H1 (cell line): ENCODE measurements at regions not wholly inside any gene's neighbourhood (a gene's known extent, or its start where the extent isn't known, plus 50 kb on each side); places are given as distances from the start of the nearest gene placed in this dataset.

Experiments
- CTCF ChIA-PET: fragments of 300-600 bp; sonication (Branson Sonifier 250); formaldehyde crosslinking; loops from one replicate; lab custom pipeline; 2021; ENCODE audit not compliant: partially characterized antibody; lab: Charles Lee
- POLR2A ChIA-PET: fragments of 300-600 bp; sonication (Branson Sonifier 250); formaldehyde crosslinking; loops from one replicate; lab custom pipeline; 2021; ENCODE audit warnings: inconsistent platforms; ENCODE audit not compliant: partially characterized antibody; lab: Charles Lee
- DNase-seq, 2 experiments: peaks; one replicate each; pipeline versions ENCODE4 v3.0.0 to v3.0.0-alpha.2; 2010 to 2022; ENCODE audit warnings: low spot score in 2 of 2, low read depth in 1 of 2, mixed read lengths in 1 of 2
- FAIRE-seq: peaks from 2 replicates; lab custom pipeline; 2011; peaks lifted over from hg19 to GRCh38; lab: Jason Lieb, UNC
- H2AFZ ChIP-seq: 2 replicates; pipeline ENCODE4 v1.8.1; 2012; ENCODE audit warnings: low read length, inconsistent platforms
- H2AK5ac ChIP-seq: 2 replicates; pipeline ENCODE4 v1.6.1; 2013; ENCODE audit warnings: low read depth, low read length
- H2BK120ac ChIP-seq: replicated peaks from 2 replicates; pipeline ENCODE3; 2013; ENCODE audit warnings: low read depth, low read length, inconsistent platforms
- H2BK12ac ChIP-seq: 2 replicates; pipeline ENCODE4 v1.6.1; 2013; ENCODE audit warnings: low read depth, low read length
- H2BK15ac ChIP-seq: 2 replicates; pipeline ENCODE4 v1.6.1; 2013; ENCODE audit warnings: low read length
- H2BK20ac ChIP-seq: 2 replicates; pipeline ENCODE4 v1.6.1; 2013; ENCODE audit warnings: low read length
- H2BK5ac ChIP-seq: 2 replicates; pipeline ENCODE4 v1.6.1; 2013; ENCODE audit warnings: low read depth, low read length
- H3K14ac ChIP-seq: 2 replicates; pipeline ENCODE4 v1.6.1; 2013; ENCODE audit warnings: inconsistent platforms; ENCODE audit not compliant: insufficient read length
- H3K18ac ChIP-seq: 2 replicates; pipeline ENCODE4 v1.6.1; 2013; ENCODE audit warnings: low read length; ENCODE audit errors: extremely low read depth
- H3K23ac ChIP-seq: 2 replicates; pipeline ENCODE4 v1.6.1; 2013; ENCODE audit warnings: inconsistent platforms; ENCODE audit not compliant: insufficient read length
- H3K23me2 ChIP-seq: 2 replicates; pipeline ENCODE4 v1.6.1; 2013; ENCODE audit warnings: low read depth, low read length
- H3K27ac ChIP-seq: 2 replicates; pipeline ENCODE4 v1.6.1; 2011; ENCODE audit warnings: low read depth, low read length, inconsistent platforms
- H3K27me3 ChIP-seq, 4 experiments: replicated peaks in 1 of 4; 1 replicate in 1 of 4; 2 replicates in 3 of 4; pipeline versions ENCODE4 v1.6.1 to v1.8.1; 2011 to 2013; ENCODE audit warnings: low read length in 3 of 4, mild to moderate bottlenecking in 3 of 4, inconsistent platforms in 2 of 4, mixed read lengths in 2 of 4, moderate library complexity in 1 of 4; ENCODE audit not compliant: control insufficient read depth in 3 of 4, insufficient read depth in 3 of 4; ENCODE audit errors: extremely low read depth in 1 of 4
- H3K36me3 ChIP-seq, 4 experiments: 2 replicates each; pipeline versions ENCODE4 v1.6.1 to v1.8.1; 2011 to 2013; ENCODE audit warnings: mild to moderate bottlenecking in 4 of 4, low read length in 3 of 4, moderate library complexity in 2 of 4, control low read depth in 1 of 4, inconsistent platforms in 1 of 4; ENCODE audit not compliant: insufficient read depth in 4 of 4, control insufficient read depth in 2 of 4
- H3K4ac ChIP-seq: replicated peaks from 2 replicates; pipeline ENCODE3; 2013; ENCODE audit warnings: low read length, low read depth, mixed read lengths, inconsistent platforms; ENCODE audit not compliant: insufficient read length
- H3K4me1 ChIP-seq, 4 experiments: replicated peaks in 1 of 4; 1 replicate in 1 of 4; 2 replicates in 3 of 4; pipeline versions ENCODE4 v1.6.1 to v1.8.1; 2011 to 2013; ENCODE audit warnings: low read length in 3 of 4, inconsistent platforms in 2 of 4, mixed read lengths in 1 of 4; ENCODE audit not compliant: insufficient read depth in 4 of 4, control insufficient read depth in 3 of 4
- H3K4me2 ChIP-seq, 2 experiments: 2 replicates each; pipeline versions ENCODE4 v1.6.1 to v1.8.1; 2011 to 2013; ENCODE audit warnings: low read depth in 2 of 2, low read length in 2 of 2, control low read depth in 1 of 2, inconsistent platforms in 1 of 2, mild to moderate bottlenecking in 1 of 2; ENCODE audit not compliant: insufficient read depth in 1 of 2
- H3K4me3 ChIP-seq, 4 experiments: fragments of 200-600, 300-600 bp in 1 of 4; sonication (generic), shearing (Covaris generic), sonication (Bioruptor Twin) in 1 of 4; 2 replicates each; pipeline versions ENCODE4 v1.5.1 to v1.8.1; 2011 to 2016; ENCODE audit warnings: low read length in 4 of 4, low read depth in 3 of 4, control low read depth in 2 of 4, inconsistent platforms in 2 of 4, mild to moderate bottlenecking in 2 of 4, mixed read lengths in 1 of 4, moderate library complexity in 1 of 4; ENCODE audit not compliant: insufficient read depth in 2 of 4; ENCODE audit errors: extremely low read depth in 1 of 4
- H3K56ac ChIP-seq: replicated peaks from 2 replicates; pipeline ENCODE3; 2013; ENCODE audit warnings: low read depth, mild to moderate bottlenecking, mixed read lengths, low read length, inconsistent platforms; ENCODE audit not compliant: insufficient read length
- H3K79me1 ChIP-seq: 2 replicates; pipeline ENCODE4 v1.6.1; 2013; ENCODE audit warnings: low read depth, low read length, control low read depth
- H3K79me2 ChIP-seq, 2 experiments: 2 replicates each; pipeline versions ENCODE4 v1.6.1 to v1.8.1; 2012 to 2013; ENCODE audit warnings: low read length in 2 of 2, mild to moderate bottlenecking in 2 of 2, inconsistent platforms in 1 of 2; ENCODE audit not compliant: insufficient read depth in 2 of 2, control insufficient read depth in 1 of 2
- H3K9ac ChIP-seq, 4 experiments: replicated peaks in 1 of 4; 1 replicate in 1 of 4; 2 replicates in 3 of 4; pipeline versions ENCODE4 v1.6.1 to v1.8.1; 2011 to 2013; ENCODE audit warnings: low read depth in 3 of 4, low read length in 3 of 4, control low read depth in 2 of 4, mild to moderate bottlenecking in 2 of 4, moderate library complexity in 2 of 4, inconsistent platforms in 1 of 4; ENCODE audit errors: extremely low read depth in 1 of 4
- H3K9me3 ChIP-seq, 2 experiments: 2 replicates each; pipeline versions ENCODE4 v1.6.1 to v1.8.1; 2012 to 2013; ENCODE audit warnings: mild to moderate bottlenecking in 2 of 2, moderate library complexity in 2 of 2, control low read depth in 1 of 2, inconsistent platforms in 1 of 2, low read depth in 1 of 2, low read length in 1 of 2, mixed read lengths in 1 of 2; ENCODE audit not compliant: insufficient read depth in 2 of 2
- H4K20me1 ChIP-seq, 2 experiments: replicated peaks in 1 of 2; 2 replicates each; pipeline versions ENCODE3 to v1.8.1; 2011 to 2013; ENCODE audit warnings: inconsistent platforms in 2 of 2, low read length in 2 of 2, mild to moderate bottlenecking in 1 of 2; ENCODE audit not compliant: insufficient read depth in 2 of 2, control insufficient read depth in 1 of 2
- H4K5ac ChIP-seq: 2 replicates; pipeline ENCODE4 v1.6.1; 2013; ENCODE audit warnings: low read length, low read depth, mixed read lengths, inconsistent platforms; ENCODE audit not compliant: insufficient read length
- H4K8ac ChIP-seq: 2 replicates; pipeline ENCODE4 v1.8.0; 2013; ENCODE audit warnings: mild to moderate bottlenecking, moderate library complexity, low read length, inconsistent platforms; ENCODE audit not compliant: insufficient read depth; ENCODE audit errors: extremely low read depth
- H4K91ac ChIP-seq: replicated peaks from 2 replicates; pipeline ENCODE3; 2013; ENCODE audit warnings: low read length, mixed read lengths, inconsistent platforms; ENCODE audit not compliant: insufficient read length
- BCL11A ChIP-seq, 2 experiments: IDR thresholded peaks; one replicate each; pipeline ENCODE4 v1.6.1; 2011; ENCODE audit warnings: low read depth in 2 of 2, low read length in 2 of 2, mild to moderate bottlenecking in 2 of 2
- CBX5 ChIP-seq: fragments of 300-800, 300-1000 bp; sonication (generic); IDR thresholded peaks from 2 replicates; pipeline ENCODE4 v1.7.1; 2016; ENCODE audit warnings: antibody characterized with exemption, low read length, low read depth
- CHD2 ChIP-seq: IDR thresholded peaks from 2 replicates; pipeline ENCODE4 v1.6.1; 2012; ENCODE audit warnings: low read length, improper control_type of control experiment
- CREB1 ChIP-seq: IDR thresholded peaks from 2 replicates; pipeline ENCODE4 v1.6.1; 2012; ENCODE audit warnings: inconsistent platforms
- GTF2F1 ChIP-seq: IDR thresholded peaks from 2 replicates; pipeline ENCODE4 v1.6.1; 2012; ENCODE audit warnings: low read depth, low read length, improper control_type of control experiment, borderline replicate concordance
- SAP30 ChIP-seq: fragments of 300-600 bp; sonication (generic); IDR thresholded peaks from 2 replicates; pipeline ENCODE4 v1.7.1; 2012; ENCODE audit warnings: low read length, moderate library complexity, mild to moderate bottlenecking, inconsistent platforms; ENCODE audit not compliant: insufficient read depth, insufficient replicate concordance
- WGBS, 2 experiments: shearing (Covaris generic) in 1 of 2; methylation state at CpG; one replicate each; pipeline versions ENCODE4 v1.1.6 to v1.1.7; 2013 to 2015; ENCODE audit warnings: low lambda C conversion rate in 2 of 2, mixed read lengths in 2 of 2, inconsistent platforms in 1 of 2, low coverage in 1 of 2, missing lambda C conversion rate in 1 of 2; ENCODE audit not compliant: insufficient replicate concordance in 2 of 2, insufficient coverage in 1 of 2, insufficient read length in 1 of 2; ENCODE audit errors: extremely low coverage in 1 of 2, missing lambda C conversion rate in 1 of 2; 5-methylcytosine and 5-hydroxymethylcytosine counted together
- TF ChIP-seq, protein P1 (sequence below): IDR thresholded peaks from 2 replicates; pipeline ENCODE4 v1.6.1; 2012; ENCODE audit warnings: low read length, inconsistent platforms
- TF ChIP-seq, protein P2 (sequence below): IDR thresholded peaks from 2 replicates; pipeline ENCODE4 v1.6.1; 2012; ENCODE audit warnings: inconsistent platforms
- TF ChIP-seq, protein P3 (sequence below), 3 experiments: IDR thresholded peaks; 1 replicate in 2 of 3; 2 replicates in 1 of 3; pipeline versions ENCODE4 v1.5.1 to v1.6.1; 2011; ENCODE audit warnings: low read length in 3 of 3, mild to moderate bottlenecking in 3 of 3, inconsistent platforms in 2 of 3, low read depth in 1 of 3, moderate library complexity in 1 of 3; ENCODE audit not compliant: insufficient read depth in 1 of 3; ENCODE audit errors: control extremely low read depth in 1 of 3

DNA sequence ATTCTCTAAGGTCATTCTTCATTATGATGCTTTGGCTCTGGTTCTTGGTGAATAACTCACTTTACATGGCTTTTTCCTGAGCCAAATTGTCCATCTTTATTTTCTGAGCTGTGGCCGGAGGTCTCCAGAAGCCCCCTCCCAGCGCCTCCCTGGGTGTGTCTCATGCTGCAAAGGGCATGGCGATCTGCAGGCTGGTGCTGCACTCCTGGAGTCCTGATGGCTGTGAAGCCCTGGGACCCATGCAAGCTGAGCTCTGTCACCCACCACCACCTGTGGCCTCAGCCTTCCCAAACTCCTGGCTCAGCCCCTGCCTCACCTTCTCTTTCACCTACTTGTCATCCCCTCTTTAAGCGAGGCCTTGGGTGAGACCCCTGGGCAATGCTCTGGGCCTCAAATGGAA is 96.9 kb downstream of the CEBPB start:
- POLR2A ChIA-PET, result interaction anchor here (1.0 kb wide), 1 partner anchor 9 kb away, joined by 3 read pairs; no protein-coding TSS in a partner anchor
- no peak overlapping the region for H3K4me3 ChIP-seq
- no peak overlapping the region; the same call in 1 of the 2 replicates for H3K18ac ChIP-seq
- H3K27ac ChIP-seq, result no peak overlapping the region
- H4K20me1 ChIP-seq, result no peaks in the 10 kb centered on the region
- H2BK120ac ChIP-seq, result no peak overlapping the region
- H3K4me2 ChIP-seq, result no peak overlapping the region
- H4K8ac ChIP-seq, result no peak overlapping the region
- no peaks in the 10 kb centered on the region for H3K23me2 ChIP-seq
- no peak overlapping the region for H2BK12ac ChIP-seq
- H3K9me3 ChIP-seq, result no peaks in the 10 kb centered on the region
- CTCF ChIA-PET, result interaction anchor here (1.1 kb wide), 1 partner anchor 191 kb away, joined by 3 read pairs; no protein-coding TSS in a partner anchor
- no peak for FAIRE-seq
- no peak overlapping the region for H3K4ac ChIP-seq
- no peaks in the 10 kb centered on the region for H3K79me2 ChIP-seq
- H3K79me1 ChIP-seq, result no peaks in the 10 kb centered on the region
- no peak overlapping the region for H4K91ac ChIP-seq
- no peak overlapping the region for H3K23ac ChIP-seq
- no peak overlapping the region for H2BK5ac ChIP-seq
- H2BK20ac ChIP-seq, result no peak overlapping the region
- H3K9ac ChIP-seq, result no peak overlapping the region
- H3K36me3 ChIP-seq, result no peaks in the 10 kb centered on the region
- H3K14ac ChIP-seq, result no peak overlapping the region
- H2BK15ac ChIP-seq, result peak overlapping the region; percentile 95; the same call in 1 of the 2 replicates
- no peak overlapping the region for H2AK5ac ChIP-seq
- no peak overlapping the region for H3K56ac ChIP-seq
- no peak overlapping the region for H2AFZ ChIP-seq
- peaks cover 0 to 4% (median 2%) of the 10 kb centered on the region in 4 experiments; a peak in 3 of 7 replicates for H3K4me1 ChIP-seq
- H3K27me3 ChIP-seq, result no peaks in the 10 kb centered on the region
- DNase-seq, result no peak
- 92% methylated on average over 4 of the region's 4 CpGs; no CpG with 5 or more reads in 1 of the 2 experiments for WGBS, 2 experiments
- H4K5ac ChIP-seq, result no peak overlapping the region
- no peak for TF ChIP-seq CBX5
- no peak for TF ChIP-seq CREB1
- TF ChIP-seq, protein P1, sequence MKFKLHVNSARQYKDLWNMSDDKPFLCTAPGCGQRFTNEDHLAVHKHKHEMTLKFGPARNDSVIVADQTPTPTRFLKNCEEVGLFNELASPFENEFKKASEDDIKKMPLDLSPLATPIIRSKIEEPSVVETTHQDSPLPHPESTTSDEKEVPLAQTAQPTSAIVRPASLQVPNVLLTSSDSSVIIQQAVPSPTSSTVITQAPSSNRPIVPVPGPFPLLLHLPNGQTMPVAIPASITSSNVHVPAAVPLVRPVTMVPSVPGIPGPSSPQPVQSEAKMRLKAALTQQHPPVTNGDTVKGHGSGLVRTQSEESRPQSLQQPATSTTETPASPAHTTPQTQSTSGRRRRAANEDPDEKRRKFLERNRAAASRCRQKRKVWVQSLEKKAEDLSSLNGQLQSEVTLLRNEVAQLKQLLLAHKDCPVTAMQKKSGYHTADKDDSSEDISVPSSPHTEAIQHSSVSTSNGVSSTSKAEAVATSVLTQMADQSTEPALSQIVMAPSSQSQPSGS, result no peak
- no peak for TF ChIP-seq GTF2F1
- no peak for TF ChIP-seq BCL11A (IDR thresholded peaks at IDR 0.05; ENCODE audit: low read depth in 2 of 2, low read length in 2 of 2)
- no peak for TF ChIP-seq CHD2
- TF ChIP-seq, protein P2, sequence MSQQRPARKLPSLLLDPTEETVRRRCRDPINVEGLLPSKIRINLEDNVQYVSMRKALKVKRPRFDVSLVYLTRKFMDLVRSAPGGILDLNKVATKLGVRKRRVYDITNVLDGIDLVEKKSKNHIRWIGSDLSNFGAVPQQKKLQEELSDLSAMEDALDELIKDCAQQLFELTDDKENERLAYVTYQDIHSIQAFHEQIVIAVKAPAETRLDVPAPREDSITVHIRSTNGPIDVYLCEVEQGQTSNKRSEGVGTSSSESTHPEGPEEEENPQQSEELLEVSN, result no peak
- TF ChIP-seq SAP30, result no peak
- TF ChIP-seq, protein P3, sequence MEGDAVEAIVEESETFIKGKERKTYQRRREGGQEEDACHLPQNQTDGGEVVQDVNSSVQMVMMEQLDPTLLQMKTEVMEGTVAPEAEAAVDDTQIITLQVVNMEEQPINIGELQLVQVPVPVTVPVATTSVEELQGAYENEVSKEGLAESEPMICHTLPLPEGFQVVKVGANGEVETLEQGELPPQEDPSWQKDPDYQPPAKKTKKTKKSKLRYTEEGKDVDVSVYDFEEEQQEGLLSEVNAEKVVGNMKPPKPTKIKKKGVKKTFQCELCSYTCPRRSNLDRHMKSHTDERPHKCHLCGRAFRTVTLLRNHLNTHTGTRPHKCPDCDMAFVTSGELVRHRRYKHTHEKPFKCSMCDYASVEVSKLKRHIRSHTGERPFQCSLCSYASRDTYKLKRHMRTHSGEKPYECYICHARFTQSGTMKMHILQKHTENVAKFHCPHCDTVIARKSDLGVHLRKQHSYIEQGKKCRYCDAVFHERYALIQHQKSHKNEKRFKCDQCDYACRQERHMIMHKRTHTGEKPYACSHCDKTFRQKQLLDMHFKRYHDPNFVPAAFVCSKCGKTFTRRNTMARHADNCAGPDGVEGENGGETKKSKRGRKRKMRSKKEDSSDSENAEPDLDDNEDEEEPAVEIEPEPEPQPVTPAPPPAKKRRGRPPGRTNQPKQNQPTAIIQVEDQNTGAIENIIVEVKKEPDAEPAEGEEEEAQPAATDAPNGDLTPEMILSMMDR (IDR thresholded peaks at IDR 0.05; ENCODE audit: control extremely low read depth in 1 of 3, insufficient read depth in 1 of 3, low read depth in 1 of 3, low read length in 3 of 3), result no peak
